ENCODE measurements at regions not wholly inside any gene's neighbourhood (a gene's known extent, or its start where the extent isn't known, plus 50 kb on each side); places are given as distances from the start of the nearest gene placed in this dataset.

DNA sequence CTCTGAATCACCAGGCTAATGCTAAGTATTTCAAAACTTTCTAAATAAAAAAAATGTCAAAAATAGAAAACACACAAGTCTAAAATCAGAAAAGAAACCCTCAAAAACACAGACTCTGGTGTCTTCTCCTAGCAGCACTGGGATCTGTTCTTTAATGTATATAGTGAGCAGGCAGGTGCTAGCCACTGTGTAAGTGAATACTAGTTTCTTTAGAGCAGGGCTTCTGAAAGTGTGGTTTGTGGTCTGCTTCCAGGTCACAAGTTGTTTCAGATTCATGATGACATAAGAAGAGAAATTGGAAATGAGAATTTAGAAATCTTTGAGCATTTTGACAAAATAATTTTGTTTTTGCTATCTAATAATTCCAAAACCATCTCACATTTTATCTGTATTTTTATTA lies 763.1 kb downstream of the USP25 start:
- no peak for DNase-seq (ENCODE audit: low read depth)

DNA sequence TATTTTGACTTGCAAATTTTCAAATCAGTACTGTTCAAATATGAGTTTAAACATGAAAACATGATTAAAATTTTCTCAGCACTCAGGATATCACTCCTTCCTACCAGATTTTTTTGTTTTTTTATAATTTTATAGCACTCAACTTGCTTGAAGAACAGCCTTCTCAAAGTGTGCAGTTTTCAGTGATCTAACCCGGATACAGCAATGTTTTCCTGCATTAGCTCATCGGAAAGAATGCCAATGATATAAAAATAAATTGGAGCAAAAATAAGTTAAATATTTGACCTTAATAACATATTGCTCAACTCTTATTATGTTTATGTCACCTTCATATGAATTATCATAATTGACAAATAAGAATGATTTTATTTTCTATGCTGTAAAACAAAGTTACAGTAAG lies 766.8 kb downstream of the USP25 start:
- DNase-seq (ENCODE audit: low read depth): no peak

DNA sequence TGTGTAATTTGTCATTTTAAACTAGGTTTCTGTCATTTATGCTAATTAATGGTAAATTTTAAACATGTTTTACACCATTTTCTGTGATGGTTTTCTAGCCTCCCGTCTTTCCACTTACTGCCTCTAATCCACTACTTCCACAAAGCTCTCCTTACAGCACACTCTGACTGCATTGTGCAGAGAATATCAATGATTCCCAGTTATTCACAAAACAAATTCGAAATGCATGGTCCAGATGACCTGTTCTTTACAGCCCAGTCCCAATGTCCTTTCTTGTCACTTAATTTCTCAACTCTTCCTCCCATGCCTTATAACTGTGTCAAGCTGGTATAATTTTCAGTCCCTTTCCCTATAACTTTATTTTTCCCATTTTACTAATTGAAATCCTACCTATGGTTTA lies 770.5 kb downstream of the USP25 start:
- no peak for DNase-seq (ENCODE audit: low read depth)

DNA sequence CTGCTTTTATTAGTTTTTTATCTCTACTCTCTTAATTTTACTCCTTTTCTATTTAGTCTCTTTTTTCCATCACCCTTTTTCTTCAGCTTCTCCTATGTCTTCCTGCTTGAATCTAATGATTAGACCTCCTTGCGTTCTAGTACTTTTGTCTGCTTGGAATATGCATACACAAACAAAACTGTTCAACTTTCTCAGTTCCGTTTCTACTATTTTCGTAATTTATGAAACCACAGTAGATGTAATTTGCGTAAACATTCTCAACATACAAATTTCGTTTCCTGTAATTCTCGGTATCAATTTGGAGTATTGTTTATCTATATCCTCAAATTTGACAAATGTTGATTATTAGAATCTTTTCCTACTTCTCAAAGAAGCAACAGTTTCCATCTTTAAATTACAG lies 772.5 kb downstream of the USP25 start:
- no peak for DNase-seq (ENCODE audit: low read depth)

DNA sequence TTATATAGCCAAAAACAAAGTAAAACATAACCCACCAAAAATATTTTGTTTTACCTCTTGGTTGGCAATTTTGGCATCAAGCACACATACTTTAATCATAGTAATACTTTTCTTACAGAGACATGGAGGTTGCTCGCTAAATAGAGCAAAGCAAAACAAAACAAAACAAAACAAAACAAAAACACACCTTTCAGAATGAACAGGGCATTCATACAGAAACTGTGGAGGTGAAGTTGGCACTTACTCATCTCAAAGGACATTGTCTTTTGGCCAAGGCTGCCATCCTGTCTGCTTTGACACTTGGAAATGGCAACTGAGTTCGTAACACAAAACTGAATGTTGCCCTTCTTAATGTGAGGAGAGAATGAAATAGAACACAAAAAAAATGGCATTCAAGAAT lies 773.1 kb downstream of the USP25 start:
- no peak for DNase-seq (ENCODE audit: low read depth)

DNA sequence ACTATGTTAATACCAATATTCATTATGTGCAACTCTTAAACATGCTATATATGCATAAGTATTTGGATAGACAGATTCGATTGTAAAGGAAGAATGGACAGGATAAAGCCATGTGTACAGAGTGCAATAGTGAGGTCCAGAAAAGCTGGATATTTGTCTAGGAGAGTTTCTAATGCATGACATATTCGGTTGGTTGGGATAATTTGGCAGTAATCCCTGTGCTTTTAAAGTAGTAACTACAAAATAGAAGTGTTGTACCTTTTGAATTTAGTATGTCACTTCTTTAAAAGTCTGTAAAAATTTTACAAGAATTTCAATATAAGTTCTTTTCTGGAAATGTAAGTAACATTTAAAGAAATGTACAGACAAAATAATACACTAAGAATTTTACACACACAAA lies 774.5 kb downstream of the USP25 start:
- DNase-seq (ENCODE audit: low read depth): no peak

DNA sequence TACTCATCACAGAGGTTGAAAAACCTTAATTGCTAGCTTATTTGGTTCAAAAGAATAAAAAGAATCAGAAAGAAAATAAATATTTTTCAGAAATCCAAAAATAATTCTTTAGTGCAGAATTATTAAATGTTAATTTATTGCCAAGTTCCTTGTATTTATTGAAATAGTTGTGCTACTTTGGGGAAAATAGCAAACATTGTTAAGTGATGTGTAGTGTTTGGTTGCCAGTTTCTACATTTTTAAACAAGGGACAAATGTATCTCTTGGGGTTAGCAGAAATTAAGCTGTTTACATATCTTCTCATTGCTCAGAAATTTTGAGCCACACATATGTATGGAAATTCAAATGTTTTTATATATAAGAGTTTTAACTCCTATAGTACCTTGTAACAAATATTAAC lies 775.0 kb downstream of the USP25 start:
- DNase-seq (ENCODE audit: low read depth): no peak

DNA sequence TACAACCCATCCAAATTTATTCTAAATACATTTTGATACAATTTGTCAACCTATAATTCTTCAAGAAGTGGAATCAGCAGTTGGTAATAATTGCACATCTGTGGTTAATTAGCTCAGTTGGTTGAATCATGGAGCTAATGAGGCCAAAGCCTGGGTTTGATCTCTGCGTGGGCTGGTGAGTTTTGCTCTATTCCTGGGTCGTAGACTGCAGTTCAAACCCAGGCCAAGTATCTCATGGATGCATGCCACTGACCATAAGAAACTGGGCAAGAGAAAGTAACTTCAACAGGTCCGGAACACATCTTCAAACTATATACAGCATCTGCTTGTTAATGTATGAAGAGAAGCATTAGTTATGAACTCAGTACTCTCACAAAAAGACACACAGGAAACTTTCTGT lies 779.7 kb downstream of the USP25 start:
- no peak for DNase-seq (ENCODE audit: low read depth)

DNA sequence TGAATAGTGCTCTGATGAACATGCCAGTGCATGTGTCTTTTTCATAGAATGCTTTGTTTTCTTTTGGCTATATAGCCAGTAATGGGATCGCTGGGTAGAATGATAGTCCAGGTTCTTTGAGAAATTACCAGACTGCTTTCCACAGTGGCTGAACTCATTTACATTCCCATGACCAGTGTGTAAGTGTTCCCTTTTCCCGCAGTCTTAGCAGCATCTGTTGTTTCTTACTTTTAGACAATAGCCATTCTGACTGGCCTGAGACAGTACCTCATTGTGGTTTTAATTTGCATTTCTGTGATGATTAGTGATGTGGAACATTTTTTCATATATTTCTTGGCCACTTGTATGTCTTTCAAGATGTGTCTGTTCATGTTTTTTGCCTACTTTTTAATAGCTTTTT lies 784.5 kb downstream of the USP25 start:
- DNase-seq (ENCODE audit: low read depth): no peak

DNA sequence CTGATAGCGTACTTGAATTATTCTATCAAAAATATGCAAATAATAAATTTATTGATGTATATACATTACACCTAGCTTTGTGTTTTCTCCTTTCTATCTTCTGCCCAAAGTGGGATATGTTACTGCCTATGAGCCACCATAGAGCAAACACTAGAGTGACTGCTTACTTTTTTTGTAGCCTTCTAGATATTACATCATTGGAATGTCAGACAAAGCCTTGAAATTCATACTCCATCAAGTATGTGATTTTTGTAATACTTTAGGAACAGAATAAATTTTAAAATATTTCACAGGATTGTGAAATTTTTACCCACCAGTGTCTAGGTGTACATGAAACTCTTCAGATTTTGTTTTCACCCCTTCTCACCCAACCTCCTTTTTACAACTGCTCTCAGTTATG lies 787.6 kb downstream of the USP25 start:
- no peak for DNase-seq (ENCODE audit: low read depth)

DNA sequence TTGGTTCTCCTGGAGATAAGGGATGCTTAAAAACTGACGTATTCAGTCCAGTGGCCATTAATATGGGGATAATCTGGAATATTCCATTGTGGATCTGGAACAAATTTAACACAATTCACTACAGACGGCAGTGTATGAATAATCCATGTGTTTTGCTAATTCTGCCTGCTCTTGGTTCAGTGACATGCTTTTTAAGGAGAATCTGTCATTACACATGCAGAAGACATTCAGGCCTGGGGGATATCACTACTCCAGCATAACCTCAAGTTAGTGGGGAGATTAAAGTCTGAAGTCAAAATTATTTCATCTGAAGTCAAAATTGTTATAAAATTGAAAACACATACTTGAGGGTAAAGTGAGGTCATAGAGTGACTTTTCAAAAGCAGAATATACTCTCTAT lies 789.3 kb downstream of the USP25 start:
- no peak for DNase-seq (ENCODE audit: low read depth)

DNA sequence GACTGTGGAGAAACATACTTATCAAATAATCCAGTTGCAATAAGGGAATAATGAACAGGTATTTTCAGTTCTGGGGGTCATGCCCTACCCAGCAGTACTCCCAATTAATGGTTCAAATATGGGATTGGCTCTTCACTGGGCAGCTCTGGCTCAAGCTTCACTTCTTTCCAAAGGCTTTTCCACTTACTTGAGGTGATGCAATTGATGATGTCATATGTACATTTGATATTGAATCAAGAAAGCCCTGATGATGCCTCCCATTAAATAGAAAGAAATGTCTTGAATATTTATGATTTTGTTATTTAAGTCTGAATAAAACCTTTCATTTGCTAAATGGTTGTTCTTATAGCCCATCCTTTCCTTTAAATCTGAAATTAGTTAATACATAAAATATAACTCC lies 789.9 kb downstream of the USP25 start:
- no peak for DNase-seq (ENCODE audit: low read depth)

DNA sequence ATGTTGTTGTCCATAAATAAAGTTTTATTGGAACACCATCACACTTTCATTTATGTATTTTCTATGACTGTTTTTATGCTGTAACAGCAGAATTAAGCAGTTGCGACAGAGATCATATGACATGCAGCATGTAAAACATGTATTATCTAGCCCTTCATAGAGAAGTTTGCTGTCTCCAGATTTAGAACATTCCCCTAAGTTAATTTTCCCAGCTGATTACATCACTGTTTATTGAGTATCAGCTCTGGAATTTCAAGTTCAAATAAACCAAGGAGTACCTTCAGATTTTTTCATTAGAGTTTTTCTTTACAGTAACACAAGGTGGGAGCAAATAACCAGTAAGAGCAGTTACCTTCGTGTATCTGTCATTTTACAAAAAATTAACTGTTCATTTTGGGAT lies 792.8 kb downstream of the USP25 start:
- no peak for DNase-seq (ENCODE audit: low read depth)

DNA sequence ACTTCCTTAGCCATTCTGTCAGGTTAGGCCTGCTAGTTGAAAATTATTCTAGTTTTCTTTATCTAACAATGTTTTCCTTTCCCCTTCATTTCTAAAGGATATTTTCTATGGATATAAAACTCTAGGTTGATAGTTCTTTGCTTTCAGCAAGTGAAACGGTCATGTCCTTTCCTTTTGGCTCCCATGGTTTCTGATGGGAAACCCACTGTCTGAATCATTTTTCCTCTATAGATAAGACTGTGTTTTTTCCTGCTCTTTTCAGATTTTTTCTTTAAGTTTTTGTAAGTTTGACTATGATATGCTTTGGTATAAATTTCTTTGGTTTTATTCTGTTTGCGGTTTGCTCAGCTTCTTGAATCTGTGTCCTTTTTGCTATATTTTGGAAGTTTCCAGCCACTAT lies 800.9 kb downstream of the USP25 start:
- DNase-seq (ENCODE audit: low read depth): no peak

DNA sequence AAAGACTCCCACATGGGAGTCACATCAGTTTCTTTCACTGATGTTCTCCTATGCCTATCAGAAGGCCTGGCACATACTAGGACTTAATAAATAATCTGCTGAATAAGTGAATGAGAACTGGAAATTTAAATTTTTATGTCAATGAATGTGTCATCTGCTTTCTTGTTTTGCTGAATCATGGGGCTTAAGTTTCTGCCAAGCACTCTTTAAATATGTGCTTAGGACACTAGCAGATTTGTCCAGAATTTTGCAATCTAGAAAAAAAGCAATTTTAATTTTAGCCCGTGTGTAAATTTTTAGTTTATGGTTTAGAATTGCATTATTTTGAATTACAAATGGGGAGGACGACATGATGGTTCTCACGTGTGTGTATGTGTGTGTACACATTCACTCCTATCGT lies 803.1 kb downstream of the USP25 start:
- no peak for DNase-seq (ENCODE audit: low read depth)

DNA sequence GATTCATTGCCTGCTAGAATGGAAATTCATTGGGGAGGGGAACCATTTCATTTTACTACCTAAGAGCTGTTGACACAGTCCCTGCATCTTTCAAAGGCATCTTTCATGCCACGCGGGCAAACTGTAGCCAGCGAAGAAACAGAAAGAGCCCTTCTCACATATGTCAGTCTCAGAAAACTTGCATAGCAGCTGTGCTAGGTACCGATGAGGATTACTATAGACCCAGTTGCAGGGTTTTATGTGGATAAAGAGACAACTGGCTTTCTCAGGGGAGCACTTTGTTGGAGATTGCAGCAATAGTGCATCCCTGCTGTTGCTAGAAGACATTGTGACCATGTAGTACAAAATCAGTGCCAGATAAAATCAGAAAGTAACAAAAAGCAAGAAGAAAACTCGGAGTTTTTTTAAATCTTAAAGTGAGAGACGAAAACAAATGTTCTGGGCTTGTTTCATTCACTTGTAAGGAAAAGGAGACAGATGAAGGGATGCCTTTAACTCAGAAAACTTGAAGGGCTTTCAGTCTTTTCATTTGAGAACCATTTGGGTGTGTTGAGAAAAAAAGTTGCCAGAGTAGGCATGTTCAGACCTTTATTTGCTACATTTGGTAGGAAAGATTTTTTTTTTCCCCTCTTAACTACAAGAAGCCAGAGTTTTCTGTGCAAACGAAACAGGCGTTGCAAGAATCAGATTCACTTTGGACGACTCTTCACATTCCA lies 804.1 kb downstream of the USP25 start:
- DNase-seq (ENCODE audit: low read depth): no peak

DNA sequence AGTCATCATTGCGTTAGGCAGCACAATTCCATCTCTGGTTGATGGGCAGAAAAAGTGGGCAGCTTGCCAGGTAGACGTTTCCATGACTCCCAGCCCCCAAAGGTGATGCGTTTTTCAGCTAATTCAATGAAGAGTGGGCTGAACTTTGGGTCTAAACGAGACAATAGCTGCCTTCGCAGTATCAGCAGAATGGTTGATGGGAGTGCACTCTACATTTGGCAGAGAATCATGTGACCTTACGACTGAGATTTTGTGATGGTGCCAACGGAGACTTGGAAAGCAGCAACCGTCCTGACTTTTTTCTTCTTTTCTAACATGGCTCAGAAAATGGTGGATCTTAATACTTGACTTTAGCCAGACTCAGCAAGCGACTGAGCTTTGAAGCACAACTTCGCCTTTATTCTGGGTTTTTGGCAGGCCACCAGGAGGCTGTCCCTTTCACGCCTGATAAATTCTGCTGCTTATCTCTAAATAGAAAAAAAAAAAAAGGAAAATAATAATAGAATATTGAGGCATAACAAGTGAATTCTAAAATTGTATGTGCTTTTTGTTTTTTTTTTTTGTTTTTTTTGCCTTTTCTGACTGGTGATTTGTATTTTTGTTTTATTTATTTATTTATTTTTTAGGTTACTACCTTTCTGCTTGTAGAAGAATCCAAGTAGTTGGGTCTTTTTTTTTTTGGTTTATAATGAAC lies 804.8 kb downstream of the USP25 start:
- no peak for DNase-seq (ENCODE audit: low read depth)

DNA sequence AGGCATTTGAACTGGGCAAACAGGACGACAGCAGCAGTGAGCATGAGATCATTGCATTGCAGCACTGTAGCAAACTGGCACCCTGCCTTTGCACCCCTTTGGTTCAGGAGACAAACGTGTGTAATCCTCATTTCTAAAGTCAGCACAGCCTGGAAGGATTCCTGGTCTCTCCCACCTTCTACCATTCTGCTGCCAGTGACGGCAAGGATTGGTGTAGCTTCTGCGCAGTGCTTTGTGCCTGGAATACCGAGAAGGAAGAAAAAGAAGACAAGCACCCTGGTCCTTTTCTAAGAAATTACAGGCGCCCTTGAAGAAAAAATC lies 805.3 kb downstream of the USP25 start:
- no peak for DNase-seq (ENCODE audit: low read depth)

DNA sequence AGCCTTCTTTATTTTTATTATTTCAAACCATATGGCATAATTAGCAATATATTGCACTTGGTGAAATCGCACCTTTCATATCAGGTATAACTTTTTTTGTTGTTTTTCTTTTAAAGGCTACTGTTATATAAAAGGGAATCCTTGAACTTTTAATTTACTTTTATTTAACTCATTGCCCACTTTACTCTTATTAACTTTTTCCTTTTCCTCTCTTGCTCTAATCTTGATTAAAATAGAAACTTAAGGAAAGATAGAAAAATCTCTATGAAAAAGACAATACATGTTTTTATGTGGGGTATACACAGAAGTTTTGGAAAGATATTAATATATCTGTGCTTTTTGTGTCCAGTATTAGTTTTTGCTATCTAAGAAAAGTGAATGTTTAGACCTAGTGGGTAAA lies 805.8 kb downstream of the USP25 start:
- DNase-seq (ENCODE audit: low read depth): no peak

DNA sequence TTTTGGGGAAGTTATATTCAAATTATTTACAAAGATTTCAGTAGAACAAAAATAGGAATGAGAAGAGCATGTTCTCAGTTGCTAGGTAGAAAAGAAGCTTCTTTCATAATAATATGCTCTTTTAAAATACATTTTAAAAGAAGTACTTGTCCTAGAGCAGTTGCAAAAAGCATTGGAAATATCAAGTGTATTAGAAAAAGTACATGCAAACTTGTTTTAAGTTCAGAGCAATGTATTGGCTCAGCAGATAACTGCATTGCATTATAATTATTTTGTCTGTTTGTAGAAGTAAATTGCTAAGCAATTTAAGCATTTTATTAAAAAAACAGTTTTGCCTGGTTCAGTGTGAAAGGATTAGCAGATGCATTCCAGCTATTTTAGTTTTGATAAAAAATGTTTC lies 806.4 kb downstream of the USP25 start:
- DNase-seq (ENCODE audit: low read depth): no peak

DNA sequence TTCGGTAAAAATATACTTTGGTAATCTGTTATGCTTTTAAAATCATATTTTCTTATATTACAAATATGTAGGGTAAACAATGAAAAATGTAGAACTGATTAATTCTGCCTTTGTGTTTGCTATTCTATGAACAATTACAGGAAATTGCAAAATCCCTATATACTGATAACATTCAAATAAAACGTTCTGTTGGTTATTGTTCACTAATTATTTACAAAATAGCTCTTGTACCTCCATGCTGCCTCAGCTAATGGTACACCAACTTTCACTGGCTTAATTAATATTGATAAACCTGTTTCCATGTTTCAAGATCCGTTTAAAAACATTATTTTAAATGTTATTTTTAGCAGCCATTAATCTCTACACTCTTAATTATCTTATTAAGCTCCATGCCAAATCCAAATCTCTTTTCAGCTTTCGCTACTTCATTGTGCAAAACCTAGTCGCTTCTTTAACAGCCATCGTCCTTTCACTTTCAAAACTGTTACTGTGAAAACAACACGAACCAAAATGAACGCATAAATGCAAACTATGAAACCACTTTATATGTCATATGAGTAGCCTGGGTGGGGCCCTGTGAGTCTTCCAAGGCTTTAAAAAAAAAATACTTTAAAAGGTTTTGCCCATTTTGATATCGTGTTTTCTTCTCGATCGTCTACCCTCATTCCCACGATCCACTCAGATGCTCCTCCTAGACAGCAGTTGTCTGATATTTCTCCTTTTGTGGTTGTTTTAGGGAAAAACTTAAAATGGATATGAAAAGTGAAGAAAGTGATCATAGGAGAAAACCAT lies 807.1 kb downstream of the USP25 start:
- DNase-seq (ENCODE audit: low read depth): no peak

DNA sequence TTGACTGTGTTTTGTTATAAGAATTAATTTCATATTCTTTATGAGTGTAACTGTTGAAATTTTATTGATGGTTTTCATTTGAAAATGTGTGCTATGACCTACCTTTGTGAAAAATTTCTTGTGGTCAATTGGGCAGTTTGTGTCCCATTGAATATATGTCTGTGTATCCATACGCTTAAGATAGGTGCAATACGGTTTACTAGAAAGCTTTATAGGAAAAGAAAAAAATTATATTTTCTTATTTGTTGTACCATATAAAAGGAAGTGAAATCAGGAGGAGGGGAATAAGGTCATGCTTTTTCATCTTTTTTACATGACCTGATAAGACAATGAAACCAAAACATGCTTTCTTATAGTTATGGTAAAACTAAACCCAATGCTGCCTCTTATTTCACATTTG lies 807.7 kb downstream of the USP25 start:
- DNase-seq (ENCODE audit: low read depth): no peak

DNA sequence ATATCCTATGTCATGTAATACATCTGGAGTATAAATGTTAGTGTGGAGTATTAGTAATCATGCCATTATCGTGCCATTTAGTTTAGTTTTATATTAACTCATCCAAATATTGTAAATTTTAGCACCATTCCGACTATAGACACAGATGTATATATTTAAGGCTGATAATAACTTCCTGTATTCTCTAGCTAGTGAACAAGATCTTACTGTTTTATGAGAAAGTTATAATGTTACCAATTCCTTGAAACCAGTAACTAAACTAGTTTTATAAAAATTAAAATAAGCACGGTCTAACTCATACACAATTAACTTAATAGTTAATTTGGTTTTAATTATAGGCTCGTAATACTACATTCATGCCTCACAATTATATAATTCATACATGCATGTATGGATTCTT lies 808.6 kb downstream of the USP25 start:
- no peak for DNase-seq (ENCODE audit: low read depth)

Measured in CMK (cell line).